ENCODE measurements at regions not wholly inside any gene's neighbourhood (a gene's known extent, or its start where the extent isn't known, plus 50 kb on each side); places are given as distances from the start of the nearest gene placed in this dataset.
"Not testable (repeated sequence)": the region's sequence is repeated elsewhere in the genome, so short reads cannot be mapped to it uniquely, and the experiment has no call there.

DNA sequence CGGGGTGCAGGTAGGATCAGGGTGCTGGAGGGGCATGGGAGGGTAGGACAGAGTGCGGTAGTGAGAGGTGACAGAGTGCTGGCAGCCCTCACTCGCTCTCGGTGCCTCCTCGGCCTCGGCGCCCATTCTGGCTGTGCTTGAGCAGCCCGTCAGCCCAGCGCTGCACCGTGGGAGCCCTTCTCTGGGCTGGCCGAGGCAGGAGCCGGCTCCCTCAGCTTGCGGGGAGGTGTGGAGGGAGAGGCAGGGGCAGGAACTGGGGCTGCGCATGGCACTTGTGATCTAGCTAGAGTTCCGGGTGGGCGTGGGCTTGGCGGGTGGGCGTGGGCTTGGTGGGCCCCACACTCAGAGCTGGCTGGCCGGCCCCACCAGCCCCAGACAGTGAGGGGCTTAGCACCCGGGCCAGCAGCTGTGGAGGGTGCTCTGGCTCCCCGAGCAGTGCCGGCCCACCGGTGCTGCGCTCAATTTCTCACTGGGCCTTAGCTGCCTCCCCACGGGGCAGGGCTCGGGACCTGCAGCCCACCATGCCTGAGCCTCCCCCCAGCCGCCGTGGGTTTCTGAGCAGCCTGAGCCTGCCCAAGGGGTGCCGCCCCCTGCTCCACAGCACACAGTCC lies 112.8 kb upstream of the DUSP22 start:
- DNase-seq (ENCODE audit: low read depth, low spot score), result no peak
- TF ChIP-seq EZH2 (IDR thresholded peaks at IDR 0.05) (no peak), POLR2AphosphoS5 (IDR thresholded peaks at IDR 0.05; ENCODE audit: borderline replicate concordance, low read depth, low read length) (no peak), FOXP2 (optimal IDR thresholded peaks at IDR 0.05; ENCODE audit: control extremely low read depth, extremely low read length, insufficient read depth) (no peak)
- no peak overlapping the region for H3K27ac ChIP-seq
- no peak overlapping the region for H3K4me3 ChIP-seq
- H3K36me3 ChIP-seq (ENCODE audit: insufficient read depth, low read length), result no peaks in the 10 kb centered on the region
- H3K9ac ChIP-seq (ENCODE audit: insufficient read length), result no peak overlapping the region
- no peaks in the 10 kb centered on the region for H3K9me3 ChIP-seq (ENCODE audit: low read depth, low read length)

DNA sequence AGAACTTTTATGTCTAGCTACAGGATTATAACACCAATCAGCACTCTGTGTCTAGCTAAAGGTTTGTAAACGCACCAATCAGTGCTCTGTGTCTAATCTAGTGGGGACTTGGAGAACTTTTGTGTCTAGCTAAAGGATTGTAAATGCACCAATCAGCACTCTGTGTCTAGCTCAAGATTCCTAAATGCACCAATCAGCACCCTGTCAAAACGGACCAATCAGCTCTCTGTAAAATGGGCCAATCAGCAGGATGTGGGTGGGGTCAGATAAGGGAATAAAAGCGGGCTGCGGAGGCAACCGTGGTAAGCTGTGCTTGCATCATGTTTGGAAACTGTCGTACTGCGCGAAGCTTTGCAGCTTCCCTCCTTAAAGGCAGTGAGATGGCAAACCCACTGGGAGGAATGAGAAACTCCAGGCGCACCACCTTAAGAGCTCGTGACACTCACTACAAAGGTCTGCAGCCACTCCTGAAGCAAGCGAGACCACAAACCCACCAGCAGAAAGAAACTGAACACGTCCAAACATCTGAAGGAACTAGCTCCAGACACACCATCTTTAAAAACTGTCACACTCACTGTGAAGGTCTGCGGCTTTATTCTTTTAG lies 112.1 kb upstream of the DUSP22 start:
- not testable (repeated sequence) for DNase-seq (ENCODE audit: low read depth, low spot score); H3K4me3 ChIP-seq; H3K27ac ChIP-seq; H3K36me3 ChIP-seq (ENCODE audit: insufficient read depth, low read length); H3K9me3 ChIP-seq (ENCODE audit: low read depth, low read length); H3K9ac ChIP-seq (ENCODE audit: insufficient read length)

- TF ChIP-seq EZH2 (IDR thresholded peaks at IDR 0.05) (no peak), POLR2AphosphoS5 (IDR thresholded peaks at IDR 0.05; ENCODE audit: borderline replicate concordance, low read depth, low read length) (no peak), FOXP2 (optimal IDR thresholded peaks at IDR 0.05; ENCODE audit: control extremely low read depth, extremely low read length, insufficient read depth) (no peak)
- H3K4me3 ChIP-seq, result no peak overlapping the region
- no peak overlapping the region for H3K27ac ChIP-seq
- H3K9ac ChIP-seq (ENCODE audit: insufficient read length), result no peak overlapping the region
- H3K9me3 ChIP-seq (ENCODE audit: low read depth, low read length), result no peaks in the 10 kb centered on the region
- no peaks in the 10 kb centered on the region for H3K36me3 ChIP-seq (ENCODE audit: insufficient read depth, low read length)
- no peak for DNase-seq (ENCODE audit: low read depth, low spot score)
Observed at GRCh38 chr6:181049-181654, 111.1 kb upstream of the DUSP22 start.

DNA sequence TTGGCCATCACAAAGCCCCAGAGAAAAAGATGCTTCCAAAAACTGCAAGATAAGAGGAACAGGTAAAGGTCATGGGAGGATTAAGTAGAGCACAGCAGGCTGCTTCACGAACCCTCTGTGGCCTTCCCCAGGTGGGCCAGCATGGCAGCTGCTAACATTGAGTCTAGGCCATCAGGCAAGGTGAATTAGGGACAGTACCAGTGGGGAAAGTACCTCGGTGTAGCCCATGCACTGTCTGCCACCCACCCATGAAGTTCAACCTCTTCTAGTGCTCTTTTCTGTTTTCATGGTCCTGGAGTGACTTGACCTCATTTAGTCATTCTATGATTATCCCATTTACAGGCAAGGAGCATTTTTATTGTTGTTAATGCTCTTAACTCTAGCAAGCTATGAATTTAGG lies 108.6 kb upstream of the DUSP22 start:
- TF ChIP-seq POLR2AphosphoS5 (IDR thresholded peaks at IDR 0.05; ENCODE audit: borderline replicate concordance, low read depth, low read length) (no peak), FOXP2 (optimal IDR thresholded peaks at IDR 0.05; ENCODE audit: control extremely low read depth, extremely low read length, insufficient read depth) (no peak), EZH2 (IDR thresholded peaks at IDR 0.05) (no peak)
- DNase-seq (ENCODE audit: low read depth, low spot score), result no peak
- H3K9ac ChIP-seq (ENCODE audit: insufficient read length), result no peak overlapping the region

DNA sequence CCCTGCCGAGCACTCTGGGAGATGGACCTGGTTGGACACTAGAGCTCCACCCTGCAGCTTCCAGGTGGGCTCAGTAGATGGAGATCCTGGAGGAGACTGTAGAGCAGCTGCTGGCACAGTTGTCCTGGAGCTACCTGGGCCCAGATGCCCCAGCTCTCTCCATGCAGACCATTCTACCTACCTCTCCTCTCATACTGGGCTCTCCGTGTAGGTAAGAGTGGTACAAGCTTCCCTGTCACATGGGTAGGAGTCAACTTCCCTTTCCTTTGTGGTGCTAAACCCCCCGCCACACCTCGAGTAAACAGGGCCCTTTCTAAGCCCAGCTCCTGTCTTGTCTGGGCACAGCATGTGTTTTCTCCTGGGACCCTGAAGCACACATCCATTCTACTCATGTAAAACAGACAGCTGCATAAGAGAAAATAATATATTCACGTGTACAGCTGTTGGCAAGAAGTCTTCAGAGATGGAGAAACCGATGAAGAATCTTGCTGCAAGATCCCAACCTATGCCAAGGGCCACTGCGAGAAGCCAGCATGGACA lies 108.1 kb upstream of the DUSP22 start:
- no peaks in the 10 kb centered on the region for H3K36me3 ChIP-seq (ENCODE audit: insufficient read depth, low read length)
- no peak for DNase-seq (ENCODE audit: low read depth, low spot score)
- H3K9me3 ChIP-seq (ENCODE audit: low read depth, low read length), result no peaks in the 10 kb centered on the region
- no peak overlapping the region for H3K27ac ChIP-seq
- no peak overlapping the region for H3K9ac ChIP-seq (ENCODE audit: insufficient read length)
- no peak overlapping the region for H3K4me3 ChIP-seq
- no peak for TF ChIP-seq FOXP2 (optimal IDR thresholded peaks at IDR 0.05; ENCODE audit: control extremely low read depth, extremely low read length, insufficient read depth)
- no peak for TF ChIP-seq EZH2 (IDR thresholded peaks at IDR 0.05)
- TF ChIP-seq POLR2AphosphoS5 (IDR thresholded peaks at IDR 0.05; ENCODE audit: borderline replicate concordance, low read depth, low read length), result no peak

More for the DNA sequence above, 108.6 kb upstream of the DUSP22 start:
- Histone ChIP-seq H3K36me3 (ENCODE audit: insufficient read depth, low read length) (no peaks in the 10 kb centered on the region), H3K27ac (no peak overlapping the region), H3K4me3 (no peak overlapping the region), H3K9me3 (ENCODE audit: low read depth, low read length) (no peaks in the 10 kb centered on the region)

- no peak for DNase-seq (ENCODE audit: low read depth, low spot score)
- Histone ChIP-seq H3K36me3 (ENCODE audit: insufficient read depth, low read length) (no peaks in the 10 kb centered on the region), H3K4me3 (no peak overlapping the region), H3K27ac (no peak overlapping the region), H3K9me3 (ENCODE audit: low read depth, low read length) (no peaks in the 10 kb centered on the region), H3K9ac (ENCODE audit: insufficient read length) (no peak overlapping the region)
- TF ChIP-seq FOXP2 (optimal IDR thresholded peaks at IDR 0.05; ENCODE audit: control extremely low read depth, extremely low read length, insufficient read depth) (no peak), POLR2AphosphoS5 (IDR thresholded peaks at IDR 0.05; ENCODE audit: borderline replicate concordance, low read depth, low read length) (no peak), EZH2 (IDR thresholded peaks at IDR 0.05) (no peak)
Observed at GRCh38 chr6:186340-186965, 105.8 kb upstream of the DUSP22 start.

GRCh38 chr6:187210-187861 lies 105.0 kb upstream of the DUSP22 start:
- Histone ChIP-seq H3K36me3 (ENCODE audit: insufficient read depth, low read length) (no peaks in the 10 kb centered on the region), H3K9me3 (ENCODE audit: low read depth, low read length) (no peaks in the 10 kb centered on the region), H3K4me3 (no peak overlapping the region), H3K27ac (no peak overlapping the region), H3K9ac (ENCODE audit: insufficient read length) (no peak overlapping the region)
- DNase-seq (ENCODE audit: low read depth, low spot score), result no peak
- TF ChIP-seq FOXP2 (optimal IDR thresholded peaks at IDR 0.05; ENCODE audit: control extremely low read depth, extremely low read length, insufficient read depth), result no peak
- TF ChIP-seq EZH2 (IDR thresholded peaks at IDR 0.05), result no peak
- no peak for TF ChIP-seq POLR2AphosphoS5 (IDR thresholded peaks at IDR 0.05; ENCODE audit: borderline replicate concordance, low read depth, low read length)

All from SK-N-MC (cell line).